ENCODE measurements at regions not wholly inside any gene's neighbourhood (a gene's known extent, or its start where the extent isn't known, plus 50 kb on each side); places are given as distances from the start of the nearest gene placed in this dataset.

DNA sequence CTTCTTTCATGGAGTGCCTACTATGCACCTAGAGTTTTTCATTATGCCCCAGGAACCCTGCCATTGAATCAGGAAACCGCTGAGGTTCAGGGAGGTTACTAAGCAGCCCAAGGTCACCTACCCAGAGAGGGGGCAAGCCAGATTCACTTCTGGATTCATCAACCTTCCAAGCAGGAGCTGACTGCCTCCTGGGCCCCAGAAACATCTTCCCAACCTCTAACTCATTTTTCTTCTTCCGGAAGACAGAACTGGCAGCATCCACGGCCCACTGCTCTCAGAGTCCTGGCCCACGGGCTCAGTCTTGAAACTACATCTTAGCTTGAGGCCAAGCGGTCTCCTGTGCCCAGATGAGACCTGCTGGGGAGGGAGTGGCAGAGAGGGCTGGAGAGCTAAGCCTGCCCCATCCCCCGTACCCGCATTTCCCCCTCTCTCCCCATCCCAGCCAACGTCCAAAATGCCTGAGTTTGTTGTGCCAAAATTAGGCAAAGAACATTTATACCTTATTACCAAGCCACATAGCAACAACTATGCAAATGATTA is 281.0 kb downstream of the CDC5L start:
- Histone ChIP-seq H2AFZ (ENCODE audit: control insufficient read depth, low read length) (no peak overlapping the region), H3K9ac (ENCODE audit: control insufficient read depth, extremely low read depth, insufficient read depth, low read length) (no peak overlapping the region), H3K9me3 (ENCODE audit: control insufficient read depth, low read depth, low read length) (no peaks in the 10 kb centered on the region), H3K4me1 (ENCODE audit: control insufficient read depth, extremely low read depth, insufficient read depth, low read length) (peaks cover 19% of the 10 kb centered on the region), H3K9me1 (ENCODE audit: control insufficient read depth, extremely low read depth, insufficient read depth, low read length) (no peaks in the 10 kb centered on the region), H3K4me2 (ENCODE audit: control insufficient read depth, extremely low read depth, insufficient read depth, low read depth, low read length) (no peak overlapping the region), H3K4me3 (ENCODE audit: control insufficient read depth in 2 of 3, extremely low read depth in 1 of 3, insufficient read depth in 2 of 3, low read depth in 1 of 3, low read length in 3 of 3) (no peak overlapping the region), H4K20me1 (ENCODE audit: control insufficient read depth, extremely low read depth, insufficient read depth, low read length) (no peaks in the 10 kb centered on the region), H3K36me3 (ENCODE audit: control insufficient read depth in 2 of 2, extremely low read depth in 1 of 2, insufficient read depth in 2 of 2, low read length in 2 of 2) (no peaks in the 10 kb centered on the region), H3K79me2 (ENCODE audit: control insufficient read depth, insufficient read depth, low read length) (no peaks in the 10 kb centered on the region), H3K27me3 (ENCODE audit: control insufficient read depth, extremely low read depth, insufficient read depth, low read length) (no peaks in the 10 kb centered on the region), H3K27ac (ENCODE audit: control insufficient read depth, insufficient read depth, low read length) (no peak overlapping the region)
- DNase-seq (ENCODE audit: low read depth, low spot score) (no peak), FAIRE-seq (no peak)
- dilution Hi-C loops (cut with MboI; ENCODE audit: extremely low pct_ligation_motif_present, low sequenced_read_pairs), result no loop called here
- TF ChIP-seq, protein P1, sequence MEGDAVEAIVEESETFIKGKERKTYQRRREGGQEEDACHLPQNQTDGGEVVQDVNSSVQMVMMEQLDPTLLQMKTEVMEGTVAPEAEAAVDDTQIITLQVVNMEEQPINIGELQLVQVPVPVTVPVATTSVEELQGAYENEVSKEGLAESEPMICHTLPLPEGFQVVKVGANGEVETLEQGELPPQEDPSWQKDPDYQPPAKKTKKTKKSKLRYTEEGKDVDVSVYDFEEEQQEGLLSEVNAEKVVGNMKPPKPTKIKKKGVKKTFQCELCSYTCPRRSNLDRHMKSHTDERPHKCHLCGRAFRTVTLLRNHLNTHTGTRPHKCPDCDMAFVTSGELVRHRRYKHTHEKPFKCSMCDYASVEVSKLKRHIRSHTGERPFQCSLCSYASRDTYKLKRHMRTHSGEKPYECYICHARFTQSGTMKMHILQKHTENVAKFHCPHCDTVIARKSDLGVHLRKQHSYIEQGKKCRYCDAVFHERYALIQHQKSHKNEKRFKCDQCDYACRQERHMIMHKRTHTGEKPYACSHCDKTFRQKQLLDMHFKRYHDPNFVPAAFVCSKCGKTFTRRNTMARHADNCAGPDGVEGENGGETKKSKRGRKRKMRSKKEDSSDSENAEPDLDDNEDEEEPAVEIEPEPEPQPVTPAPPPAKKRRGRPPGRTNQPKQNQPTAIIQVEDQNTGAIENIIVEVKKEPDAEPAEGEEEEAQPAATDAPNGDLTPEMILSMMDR (optimal IDR thresholded peaks at IDR 0.05 in 1 of 3, IDR thresholded peaks at IDR 0.05 in 1 of 3, conservative IDR thresholded peaks at IDR 0.05 in 1 of 3; ENCODE audit: extremely low read depth in 1 of 3, insufficient read depth in 2 of 3, low read length in 3 of 3), result no peak
- TF ChIP-seq EZH2 (IDR thresholded peaks at IDR 0.05; ENCODE audit: low read length), result no peak

DNA sequence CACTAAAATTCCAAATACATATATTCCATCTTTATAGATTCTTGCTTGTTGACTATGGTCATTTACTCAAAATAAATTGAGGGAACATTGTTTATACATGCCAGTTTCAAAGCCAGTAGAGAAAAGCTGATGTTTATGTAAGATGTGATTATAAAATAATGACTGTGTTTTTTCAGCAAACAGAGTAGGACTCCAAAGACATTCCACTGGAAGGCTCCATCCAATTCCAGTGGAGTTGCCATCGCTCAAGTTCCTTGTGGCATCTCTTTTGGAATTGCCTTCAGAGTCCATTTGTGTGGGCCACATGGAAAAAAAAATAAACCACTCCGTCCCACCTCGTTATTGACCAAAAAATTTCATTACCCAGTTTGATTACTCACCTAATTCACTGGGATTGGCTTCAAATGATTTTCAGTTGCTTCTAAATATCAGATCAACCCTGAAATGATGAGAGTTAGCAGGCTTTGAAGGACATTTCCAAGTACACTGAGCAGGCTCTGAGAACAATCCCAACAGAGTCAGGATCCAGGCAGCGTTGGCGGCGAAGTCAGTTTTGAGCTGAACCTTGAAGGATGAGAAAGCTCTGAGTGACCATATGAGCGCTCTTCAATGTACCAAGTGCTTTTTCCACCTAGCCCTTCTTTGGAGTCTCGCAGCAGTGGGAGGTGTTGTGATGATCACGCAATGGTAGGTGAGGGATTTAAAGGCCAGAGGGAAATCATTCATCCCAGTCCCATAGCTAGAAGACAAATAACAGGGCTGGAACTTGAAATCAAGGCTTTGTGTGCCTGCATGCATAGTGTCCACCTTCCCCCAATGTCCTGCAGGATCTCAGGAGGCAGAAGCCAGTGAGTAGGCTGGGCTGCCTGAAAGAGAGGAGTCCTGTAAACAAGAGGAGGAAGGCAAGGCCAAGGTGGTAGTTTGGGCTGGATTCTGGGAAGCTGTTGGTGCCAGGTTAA is 281.7 kb downstream of the CDC5L start:
- Histone ChIP-seq H3K9me1 (ENCODE audit: control insufficient read depth, extremely low read depth, insufficient read depth, low read length) (no peaks in the 10 kb centered on the region), H2AFZ (ENCODE audit: control insufficient read depth, low read length) (no peak overlapping the region), H3K4me2 (ENCODE audit: control insufficient read depth, extremely low read depth, insufficient read depth, low read depth, low read length) (no peak overlapping the region), H3K36me3 (ENCODE audit: control insufficient read depth in 2 of 2, extremely low read depth in 1 of 2, insufficient read depth in 2 of 2, low read length in 2 of 2) (no peaks in the 10 kb centered on the region), H3K4me3 (ENCODE audit: control insufficient read depth in 2 of 3, extremely low read depth in 1 of 3, insufficient read depth in 2 of 3, low read depth in 1 of 3, low read length in 3 of 3) (no peak overlapping the region), H4K20me1 (ENCODE audit: control insufficient read depth, extremely low read depth, insufficient read depth, low read length) (no peaks in the 10 kb centered on the region), H3K27me3 (ENCODE audit: control insufficient read depth, extremely low read depth, insufficient read depth, low read length) (no peaks in the 10 kb centered on the region), H3K9me3 (ENCODE audit: control insufficient read depth, low read depth, low read length) (no peaks in the 10 kb centered on the region), H3K79me2 (ENCODE audit: control insufficient read depth, insufficient read depth, low read length) (no peaks in the 10 kb centered on the region), H3K27ac (ENCODE audit: control insufficient read depth, insufficient read depth, low read length) (no peak overlapping the region), H3K9ac (ENCODE audit: control insufficient read depth, extremely low read depth, insufficient read depth, low read length) (no peak overlapping the region), H3K4me1 (ENCODE audit: control insufficient read depth, extremely low read depth, insufficient read depth, low read length) (peaks cover 25% of the 10 kb centered on the region)
- DNase-seq (ENCODE audit: low read depth, low spot score), result no peak
- dilution Hi-C loops (cut with MboI; ENCODE audit: extremely low pct_ligation_motif_present, low sequenced_read_pairs), result no loop called here
- FAIRE-seq, result no peak
- TF ChIP-seq, protein P1 (optimal IDR thresholded peaks at IDR 0.05 in 1 of 3, IDR thresholded peaks at IDR 0.05 in 1 of 3, conservative IDR thresholded peaks at IDR 0.05 in 1 of 3; ENCODE audit: extremely low read depth in 1 of 3, insufficient read depth in 2 of 3, low read length in 3 of 3), result no peak
- TF ChIP-seq EZH2 (IDR thresholded peaks at IDR 0.05; ENCODE audit: low read length), result no peak
